ENCODE measurements at regions not wholly inside any gene's neighbourhood (a gene's known extent, or its start where the extent isn't known, plus 50 kb on each side); places are given as distances from the start of the nearest gene placed in this dataset.

DNA sequence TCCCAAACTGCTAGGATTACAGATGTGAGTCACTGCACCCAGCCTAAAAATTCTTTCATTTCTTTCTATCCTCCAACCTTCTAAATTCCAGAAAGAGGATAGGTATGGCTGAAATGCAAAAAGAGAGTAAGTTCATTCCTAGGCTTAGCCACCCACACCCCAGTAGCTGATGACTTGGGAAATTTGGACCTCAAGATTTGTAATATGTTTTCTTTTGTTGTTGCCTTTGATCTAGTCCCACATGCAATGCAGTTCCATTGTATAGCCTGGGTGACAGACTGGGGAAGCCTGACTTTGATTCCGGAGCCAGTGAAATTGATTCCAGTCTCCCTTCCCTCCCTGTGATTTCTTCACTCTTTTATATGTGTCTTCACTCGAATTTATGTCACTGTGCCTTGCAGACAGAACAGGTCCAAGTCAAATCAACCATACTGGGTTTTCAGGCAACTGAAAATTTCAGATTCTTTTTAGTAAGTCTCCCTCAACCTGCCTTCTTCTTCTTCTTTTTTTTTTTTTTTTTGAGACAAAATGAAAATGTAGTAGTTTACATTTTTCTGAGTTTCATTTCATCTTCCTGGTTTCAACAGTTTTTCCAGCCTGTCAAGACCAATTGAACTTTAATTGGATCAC is 176.2 kb upstream of the RBPJ start:
- TF ChIP-seq CTCF (IDR thresholded peaks at IDR 0.05; ENCODE audit: poor library complexity) = no peak
- no peak for TF ChIP-seq EZH2phosphoT487 (IDR thresholded peaks at IDR 0.05; ENCODE audit: low read depth, severe bottlenecking, unreplicated experiment)
- no peak for TF ChIP-seq EZH2 (IDR thresholded peaks at IDR 0.05; ENCODE audit: borderline replicate concordance)

Measured in hepatocyte (in vitro differentiated cells).